ENCODE measurements at regions not wholly inside any gene's neighbourhood (a gene's known extent, or its start where the extent isn't known, plus 50 kb on each side); places are given as distances from the start of the nearest gene placed in this dataset.

GRCh38 chr7:46006212-46006611 is 85.1 kb upstream of the IGFBP3 start:
- TF ChIP-seq CTCF (IDR thresholded peaks at IDR 0.05) (no peak), EZH2 (IDR thresholded peaks at IDR 0.05; ENCODE audit: borderline replicate concordance, insufficient read depth, low read depth, low read length, poor library complexity, severe bottlenecking) (no peak)
